ENCODE measurements at regions not wholly inside any gene's neighbourhood (a gene's known extent, or its start where the extent isn't known, plus 50 kb on each side); places are given as distances from the start of the nearest gene placed in this dataset.

DNA sequence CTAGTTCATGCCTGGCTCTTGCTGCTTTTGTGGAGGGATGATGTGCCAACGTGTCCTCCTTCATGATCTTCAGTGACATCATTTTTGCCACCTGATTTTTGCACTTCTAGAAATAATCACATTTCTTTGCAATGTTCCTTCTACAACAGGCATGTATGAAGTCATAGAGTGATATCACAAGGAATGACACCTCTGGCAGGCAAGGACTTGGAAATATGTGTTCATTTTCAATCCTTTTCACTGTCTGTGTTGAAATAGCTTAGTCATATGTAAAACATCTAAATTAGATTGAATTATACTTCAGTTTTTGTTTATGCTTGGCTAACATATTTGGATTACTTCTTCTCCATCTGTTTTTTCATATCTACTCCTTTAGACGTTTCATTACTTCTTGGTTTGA lies 221.2 kb upstream of the STK26 start:
- no peak for TF ChIP-seq SREBF2 (IDR thresholded peaks at IDR 0.05)
- TF ChIP-seq, protein P1, sequence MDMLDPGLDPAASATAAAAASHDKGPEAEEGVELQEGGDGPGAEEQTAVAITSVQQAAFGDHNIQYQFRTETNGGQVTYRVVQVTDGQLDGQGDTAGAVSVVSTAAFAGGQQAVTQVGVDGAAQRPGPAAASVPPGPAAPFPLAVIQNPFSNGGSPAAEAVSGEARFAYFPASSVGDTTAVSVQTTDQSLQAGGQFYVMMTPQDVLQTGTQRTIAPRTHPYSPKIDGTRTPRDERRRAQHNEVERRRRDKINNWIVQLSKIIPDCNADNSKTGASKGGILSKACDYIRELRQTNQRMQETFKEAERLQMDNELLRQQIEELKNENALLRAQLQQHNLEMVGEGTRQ (IDR thresholded peaks at IDR 0.05) = no peak
- TF ChIP-seq, protein P2, sequence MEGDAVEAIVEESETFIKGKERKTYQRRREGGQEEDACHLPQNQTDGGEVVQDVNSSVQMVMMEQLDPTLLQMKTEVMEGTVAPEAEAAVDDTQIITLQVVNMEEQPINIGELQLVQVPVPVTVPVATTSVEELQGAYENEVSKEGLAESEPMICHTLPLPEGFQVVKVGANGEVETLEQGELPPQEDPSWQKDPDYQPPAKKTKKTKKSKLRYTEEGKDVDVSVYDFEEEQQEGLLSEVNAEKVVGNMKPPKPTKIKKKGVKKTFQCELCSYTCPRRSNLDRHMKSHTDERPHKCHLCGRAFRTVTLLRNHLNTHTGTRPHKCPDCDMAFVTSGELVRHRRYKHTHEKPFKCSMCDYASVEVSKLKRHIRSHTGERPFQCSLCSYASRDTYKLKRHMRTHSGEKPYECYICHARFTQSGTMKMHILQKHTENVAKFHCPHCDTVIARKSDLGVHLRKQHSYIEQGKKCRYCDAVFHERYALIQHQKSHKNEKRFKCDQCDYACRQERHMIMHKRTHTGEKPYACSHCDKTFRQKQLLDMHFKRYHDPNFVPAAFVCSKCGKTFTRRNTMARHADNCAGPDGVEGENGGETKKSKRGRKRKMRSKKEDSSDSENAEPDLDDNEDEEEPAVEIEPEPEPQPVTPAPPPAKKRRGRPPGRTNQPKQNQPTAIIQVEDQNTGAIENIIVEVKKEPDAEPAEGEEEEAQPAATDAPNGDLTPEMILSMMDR (IDR thresholded peaks at IDR 0.05) = no peak
- no peak for TF ChIP-seq CEBPB (IDR thresholded peaks at IDR 0.05)
- TF ChIP-seq REST (IDR thresholded peaks at IDR 0.05) = no peak
- no peak for TF ChIP-seq MYC (IDR thresholded peaks at IDR 0.05; ENCODE audit: borderline replicate concordance, low read length)
- TF ChIP-seq POLR2A (IDR thresholded peaks at IDR 0.05; ENCODE audit: low read length) = no peak
- no peak for TF ChIP-seq CBX2 (IDR thresholded peaks at IDR 0.05; ENCODE audit: borderline replicate concordance, low read depth)

All from A549 (cell line).